Transverse colon (tissue), 4 donors: ENCODE measurements at regions not wholly inside any gene's neighbourhood (a gene's known extent, or its start where the extent isn't known, plus 50 kb on each side); places are given as distances from the start of the nearest gene placed in this dataset.

Experiments
- DNase-seq: peaks from one replicate; pipeline ENCODE4 v3.0.0-alpha.2; 2019
- H3K27ac ChIP-seq, 4 donors: fragments of 200-600 bp; sonication (generic); 2 replicates each; pipeline ENCODE4 v1.5.1; 2016 to 2018; ENCODE audit warnings: inconsistent platforms in 4 of 4
- H3K27me3 ChIP-seq: fragments of 200-600 bp; sonication (generic); 2 replicates; pipeline ENCODE4 v1.5.1; 2017; ENCODE audit warnings: inconsistent platforms
- H3K36me3 ChIP-seq, 4 donors: fragments of 200-600 bp; sonication (generic); 2 replicates each; pipeline ENCODE4 v1.5.1; 2017 to 2019; ENCODE audit warnings: inconsistent platforms in 4 of 4
- H3K4me1 ChIP-seq, 4 donors: fragments of 200-600 bp; sonication (generic); 2 replicates each; pipeline ENCODE4 v1.5.1; 2017 to 2020; ENCODE audit warnings: inconsistent platforms in 4 of 4
- H3K4me3 ChIP-seq, 4 donors: fragments of 200-600 bp; sonication (generic); 1 replicate in 1 of 4; 2 replicates in 3 of 4; pipeline versions ENCODE4 v1.5.1 to v1.6.1; 2017 to 2019; ENCODE audit warnings: inconsistent platforms in 4 of 4
- H3K9me3 ChIP-seq, 2 donors: fragments of 200-600 bp; sonication (generic); 2 replicates each; pipeline ENCODE4 v1.5.1; 2017 to 2019; ENCODE audit warnings: inconsistent platforms in 2 of 2
- CTCF ChIP-seq, 5 experiments: fragments of 200-600 bp in 3 of 5; fragments of 450-650 bp in 2 of 5; sonication (generic) in 3 of 5; IDR thresholded peaks; 1 replicate in 2 of 5; 2 replicates in 3 of 5; pipeline ENCODE4 v1.5.1; 2016 to 2017; ENCODE audit warnings: antibody characterized with exemption in 5 of 5, inconsistent platforms in 3 of 5, mild to moderate bottlenecking in 2 of 5, moderate library complexity in 1 of 5
- EP300 ChIP-seq: sonication (generic); formaldehyde crosslinking; IDR thresholded peaks from one replicate; pipeline ENCODE4 v1.6.1; 2017; ENCODE audit warnings: antibody characterized with exemption, low read depth
- POLR2A ChIP-seq: fragments of 450-650 bp; IDR thresholded peaks from one replicate; pipeline ENCODE4 v1.6.1; 2016; ENCODE audit warnings: antibody characterized with exemption, mild to moderate bottlenecking, moderate library complexity
- POLR2AphosphoS5 ChIP-seq, 3 donors: sonication (generic); formaldehyde crosslinking; IDR thresholded peaks; one replicate each; pipeline ENCODE4 v1.6.1; 2016; ENCODE audit warnings: antibody characterized with exemption in 3 of 3
- WGBS, 2 donors: methylation state at CpG; one replicate each; pipeline ENCODE4 v1.1.5; 2018; ENCODE audit warnings: low coverage in 1 of 2; 5-methylcytosine and 5-hydroxymethylcytosine counted together
- in situ Hi-C, 4 donors: fragments of 200-750 bp; cut with MboI; loops; one replicate each; pipeline versions ENCODE4 v1.15.0 to v1.15.1; 2017; ENCODE audit warnings: low sequenced_read_pairs in 3 of 4, low pct_ligation_motif_present in 1 of 4, low pct_unique_long_range_greater_than_20kb in 1 of 4
- intact Hi-C: fragments of 100-400 bp; cut with DNase I; formaldehyde crosslinking; loops from one replicate; pipeline ENCODE4 v1.15.1; 2023; ENCODE audit warnings: low total_unique reads

DNA sequence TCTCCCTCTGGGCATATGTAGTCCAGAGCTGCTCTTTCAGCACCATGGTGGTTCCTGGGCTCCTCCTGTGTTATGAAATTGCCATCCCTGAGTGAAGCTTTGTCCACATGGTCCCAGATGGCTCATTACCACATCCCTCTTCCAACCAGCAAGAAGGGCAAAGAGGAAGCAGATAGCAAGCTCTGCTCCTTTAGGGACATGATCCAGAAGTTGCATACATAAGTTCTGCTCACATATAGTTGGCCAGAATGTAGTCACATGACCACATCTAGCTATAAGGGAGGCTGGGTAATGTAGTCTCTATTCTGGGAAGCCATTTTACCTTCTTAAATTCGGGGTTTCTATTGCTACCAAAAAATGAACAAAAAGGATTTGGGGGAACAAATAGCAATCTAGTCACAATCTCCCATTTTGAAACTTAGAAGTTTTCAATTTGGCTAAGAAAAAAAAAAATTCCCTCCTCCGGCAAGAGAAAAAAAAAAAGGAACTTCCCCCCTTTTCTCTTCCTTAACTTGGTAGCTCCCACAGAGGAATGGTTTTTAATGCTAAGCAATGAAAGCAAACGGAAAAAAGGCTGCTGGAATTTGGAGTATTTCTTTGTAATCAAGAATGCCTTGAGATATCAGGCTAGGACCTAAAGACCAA, 88.2 kb upstream of the USP9X start:
- Histone ChIP-seq H3K27me3 (no peaks in the 10 kb centered on the region), H3K4me1 (no peaks in the 10 kb centered on the region), H3K36me3 (no peaks in the 10 kb centered on the region), H3K4me3 (no peak overlapping the region), H3K27ac (no peak overlapping the region), H3K9me3 (no peaks in the 10 kb centered on the region)
- in situ Hi-C loops (no loop called here), intact Hi-C loops (no loop called here)
- 0 to 20% methylated on average over 1 to 3 of the region's 3 CpGs for WGBS, 2 donors
- no peak for DNase-seq
- no peak for TF ChIP-seq POLR2AphosphoS5 (IDR thresholded peaks at IDR 0.05)
- TF ChIP-seq EP300, result no peak
- no peak for TF ChIP-seq POLR2A
- no peak for TF ChIP-seq CTCF (IDR thresholded peaks at IDR 0.05)

DNA sequence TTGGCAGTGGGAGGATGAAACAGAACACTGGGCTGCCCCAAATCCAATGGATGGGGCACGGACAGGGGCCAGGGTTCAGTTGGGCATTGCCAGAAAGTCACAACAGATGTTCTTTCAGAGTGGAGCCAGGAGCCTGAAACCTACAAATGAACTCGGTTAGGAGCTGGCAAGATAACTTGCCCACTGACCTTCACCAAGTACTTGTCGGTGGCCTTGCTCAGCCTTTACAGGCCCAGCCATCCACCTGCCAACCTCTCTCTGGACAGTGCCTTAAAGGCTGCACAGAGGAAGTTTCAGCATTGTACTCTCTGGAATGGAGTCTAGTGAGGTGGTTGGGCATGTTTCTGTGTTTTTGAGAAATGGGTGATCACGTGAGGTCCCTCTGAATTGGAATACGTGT, 87.1 kb upstream of the USP9X start:
- DNase-seq, result no peak
- 88 to 100% methylated on average over 1 to 5 of the region's 5 CpGs for WGBS, 2 donors
- no peaks in the 10 kb centered on the region for H3K36me3 ChIP-seq
- in situ Hi-C loops, result no loop called here
- H3K27ac ChIP-seq, result no peak overlapping the region
- TF ChIP-seq POLR2A, result no peak
- no peak for TF ChIP-seq EP300
- no peak for TF ChIP-seq POLR2AphosphoS5 (IDR thresholded peaks at IDR 0.05)
- TF ChIP-seq CTCF (IDR thresholded peaks at IDR 0.05), result no peak
- intact Hi-C loops, result no loop called here
- no peaks in the 10 kb centered on the region for H3K27me3 ChIP-seq
- no peaks in the 10 kb centered on the region for H3K9me3 ChIP-seq
- H3K4me1 ChIP-seq, result no peaks in the 10 kb centered on the region
- H3K4me3 ChIP-seq, result no peak overlapping the region

- in situ Hi-C loops, result no loop called here
- Histone ChIP-seq H3K36me3 (no peaks in the 10 kb centered on the region), H3K4me3 (no peak overlapping the region), H3K4me1 (no peaks in the 10 kb centered on the region), H3K27ac (no peak overlapping the region), H3K27me3 (no peaks in the 10 kb centered on the region), H3K9me3 (no peaks in the 10 kb centered on the region)
- TF ChIP-seq EP300, result no peak
- TF ChIP-seq POLR2AphosphoS5 (IDR thresholded peaks at IDR 0.05), result no peak
- no peak for TF ChIP-seq POLR2A
- no peak for TF ChIP-seq CTCF (IDR thresholded peaks at IDR 0.05)
- no peak for DNase-seq
- intact Hi-C loops, result no loop called here
Measured at GRCh38 chrX:41001327-41001726, 83.9 kb upstream of the USP9X start.

DNA sequence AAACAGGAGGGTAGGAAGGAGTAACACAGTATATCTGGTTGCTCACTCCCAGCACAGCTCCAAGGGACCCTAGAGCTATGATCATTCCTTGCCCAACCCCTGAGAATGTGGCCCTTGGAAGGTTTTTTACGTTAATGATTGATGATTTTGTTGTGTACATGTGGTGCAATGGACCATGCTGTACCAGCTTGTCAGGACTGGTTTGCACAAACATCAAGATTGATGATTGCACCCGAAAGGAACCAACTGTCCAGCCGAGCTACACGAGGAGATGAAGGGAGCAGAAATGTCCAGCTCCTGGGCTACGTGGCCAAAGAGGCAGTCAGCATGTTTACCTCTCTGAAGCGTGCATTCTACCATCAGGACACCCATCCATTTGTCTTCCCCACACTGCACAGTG, 83.2 kb upstream of the USP9X start:
- intact Hi-C loops (no loop called here), in situ Hi-C loops (no loop called here)
- no peaks in the 10 kb centered on the region for H3K27me3 ChIP-seq
- no peak overlapping the region for H3K27ac ChIP-seq
- no peak for DNase-seq
- 69% methylated on average over 6 of the region's 6 CpGs; no CpG with 5 or more reads in 1 of the 2 donors for WGBS, 2 donors
- TF ChIP-seq POLR2A (no peak), EP300 (no peak), POLR2AphosphoS5 (IDR thresholded peaks at IDR 0.05) (no peak), CTCF (IDR thresholded peaks at IDR 0.05) (no peak)
- no peaks in the 10 kb centered on the region for H3K9me3 ChIP-seq
- H3K4me1 ChIP-seq, result no peaks in the 10 kb centered on the region
- H3K4me3 ChIP-seq, result no peak overlapping the region
- H3K36me3 ChIP-seq, result no peaks in the 10 kb centered on the region
